K562 (cell line): ENCODE measurements at regions not wholly inside any gene's neighbourhood (a gene's known extent, or its start where the extent isn't known, plus 50 kb on each side); places are given as distances from the start of the nearest gene placed in this dataset.

Experiments
- ATAC-seq: fragments of 200-7000 bp; cut with Tn5 transposase; 3 replicates; pipeline ENCODE4 v1.9.1; 2020; ENCODE audit warnings: moderate library complexity
- BruUV-seq: library from RNA; stranded (reverse); fragments of 400-500 nt; replicated peaks from 2 replicates; lab custom pipeline; 2021; lab: Mats Ljungman, UMichigan
- CTCF ChIA-PET: fragments of 300-600 bp; formaldehyde crosslinking; extraction: SDS; loops from one replicate; lab custom pipeline; 2021; ENCODE audit warnings: low intra/inter-chr PET ratio; lab: Yijun Ruan, JAX
- POLR2A ChIA-PET: fragments of 300-600, 350-650 bp; sonication (Branson Sonifier 250); formaldehyde crosslinking; extraction: SDS; loops from one replicate; lab custom pipeline; 2021; ENCODE audit warnings: antibody characterized with exemption, inconsistent platforms; lab: Yijun Ruan, JAX
- DNase-seq, 4 experiments: peaks; one replicate each; pipeline versions ENCODE4 v3.0.0 to v3.0.0-alpha.2; 2011 to 2018; ENCODE audit warnings: low spot score in 3 of 4, mixed read lengths in 3 of 4; ENCODE audit errors: extremely low read depth in 1 of 4
- FAIRE-seq: peaks from 2 replicates; lab custom pipeline; 2011; peaks lifted over from hg19 to GRCh38; lab: Jason Lieb, UNC
- H2AFZ ChIP-seq: 2 replicates; pipeline ENCODE4 v1.6.0; 2011; ENCODE audit warnings: low read depth, low read length, control low read depth, inconsistent platforms
- H3K27ac ChIP-seq: fragments of 200-600 bp; 3 replicates; pipeline ENCODE4 v1.8.0; 2011; ENCODE audit warnings: low read depth, mild to moderate bottlenecking, control low read depth, inconsistent platforms, low read length, moderate library complexity, mixed read lengths; ENCODE audit errors: extremely low read depth
- H3K27me3 ChIP-seq, 2 experiments: fragments of 300-600 bp in 1 of 2; 2 replicates in 1 of 2; 3 replicates in 1 of 2; pipeline versions ENCODE4 v1.6.0 to v1.8.0; 2011; ENCODE audit warnings: inconsistent platforms in 2 of 2, low read length in 2 of 2, mild to moderate bottlenecking in 1 of 2, mixed read lengths in 1 of 2, moderate library complexity in 1 of 2; ENCODE audit not compliant: control insufficient read depth in 2 of 2, insufficient read depth in 2 of 2
- H3K36me3 ChIP-seq: fragments of 300-600 bp; 3 replicates; pipeline ENCODE4 v1.8.0; 2011; ENCODE audit warnings: mild to moderate bottlenecking, low read length, inconsistent platforms; ENCODE audit not compliant: control insufficient read depth, insufficient read depth
- H3K4me1 ChIP-seq, 2 experiments: fragments of 200-600 bp in 1 of 2; replicated peaks in 1 of 2; 2 replicates in 1 of 2; 3 replicates in 1 of 2; pipeline versions ENCODE4 v1.5.1 to v1.8.0; 2011; ENCODE audit warnings: inconsistent platforms in 2 of 2, low read length in 2 of 2, mild to moderate bottlenecking in 1 of 2, mixed read lengths in 1 of 2, moderate library complexity in 1 of 2; ENCODE audit not compliant: control insufficient read depth in 2 of 2, insufficient read depth in 2 of 2
- H3K4me2 ChIP-seq: 2 replicates; pipeline ENCODE4 v1.6.1; 2011; ENCODE audit warnings: low read length, control low read depth, inconsistent platforms, mixed read lengths; ENCODE audit not compliant: insufficient read depth
- H3K4me3 ChIP-seq: fragments of 200-600 bp; sonication (generic), shearing (Covaris generic); 2 replicates; pipeline ENCODE4 v1.5.1; 2016; ENCODE audit warnings: control low read depth, inconsistent platforms
- H3K79me2 ChIP-seq: fragments of 200-600 bp; 3 replicates; pipeline ENCODE4 v1.8.0; 2011; ENCODE audit warnings: low read length, inconsistent platforms; ENCODE audit not compliant: control insufficient read depth, insufficient read depth
- H3K9ac ChIP-seq, 2 experiments: 2 replicates each; pipeline versions ENCODE4 v1.6.0 to v1.6.1; 2011; ENCODE audit warnings: low read depth in 2 of 2, low read length in 2 of 2, control low read depth in 1 of 2, inconsistent platforms in 1 of 2, mild to moderate bottlenecking in 1 of 2, mixed read lengths in 1 of 2; ENCODE audit not compliant: insufficient read depth in 1 of 2
- H3K9me1 ChIP-seq: one replicate; pipeline ENCODE4 v1.6.0; 2011; ENCODE audit warnings: inconsistent platforms, mild to moderate bottlenecking, low read length, moderate library complexity; ENCODE audit not compliant: control insufficient read depth, insufficient read depth
- H3K9me3 ChIP-seq: replicated peaks from 2 replicates; pipeline ENCODE4 v1.5.1; 2011; ENCODE audit warnings: low read depth, low read length, inconsistent platforms; ENCODE audit not compliant: control insufficient read depth, insufficient read depth
- H4K20me1 ChIP-seq: replicated peaks from 2 replicates; pipeline ENCODE4 v1.6.1; 2011; ENCODE audit warnings: low read length, inconsistent platforms, mixed read lengths; ENCODE audit not compliant: control insufficient read depth, insufficient read depth
- ADNP ChIP-seq: fragments of 200-800 bp; sonication (Bioruptor generic); IDR thresholded peaks from 2 replicates; pipeline ENCODE4 v1.6.1; 2016; ENCODE audit warnings: missing genetic modification characterization, missing compliant biosample characterization
- CHD1 ChIP-seq: fragments of 200-600 bp; sonication (generic); IDR thresholded peaks from one replicate; pipeline ENCODE4 v1.6.1; 2012; ENCODE audit warnings: mild to moderate bottlenecking, moderate library complexity, low read length, inconsistent platforms
- MBD2 ChIP-seq: sonication (generic); IDR thresholded peaks from 2 replicates; pipeline ENCODE4 v1.6.1; 2016; ENCODE audit warnings: low read depth, borderline replicate concordance
- NFE2 ChIP-seq: IDR thresholded peaks from 2 replicates; pipeline ENCODE4 v1.6.1; 2014; ENCODE audit warnings: antibody characterized with exemption, low read depth
- SAFB2 ChIP-seq: fragments of 200-400 bp; formaldehyde crosslinking; IDR thresholded peaks from 2 replicates; pipeline ENCODE4 v1.6.1; 2018; ENCODE audit warnings: borderline replicate concordance, low read length, low read depth, moderate library complexity; ENCODE audit not compliant: severe bottlenecking
- SFPQ ChIP-seq: fragments of 200-400 bp; formaldehyde crosslinking; IDR thresholded peaks from 2 replicates; pipeline ENCODE4 v1.6.1; 2017; ENCODE audit warnings: mild to moderate bottlenecking, low read depth, low read length, moderate library complexity
- TEAD2 ChIP-seq: fragments of 450-650 bp; IDR thresholded peaks from 2 replicates; pipeline ENCODE4 v1.6.1; 2016; ENCODE audit warnings: missing genetic modification characterization, control low read depth, missing compliant biosample characterization
- ZNF316 ChIP-seq: fragments of 450-650 bp; IDR thresholded peaks from 2 replicates; pipeline ENCODE4 v1.6.1; 2016
- ZNF445 ChIP-seq: fragments of 250-450 bp; sonication (Bioruptor Pico); IDR thresholded peaks from 2 replicates; pipeline ENCODE4 v1.4.0; 2020; ENCODE audit warnings: low read depth, mild to moderate bottlenecking, moderate library complexity
- ZNF609 ChIP-seq: sonication (generic); formaldehyde crosslinking; IDR thresholded peaks from 2 replicates; pipeline ENCODE4 v1.8.1; 2023; ENCODE audit warnings: missing genetic modification reagents, mild to moderate bottlenecking, borderline replicate concordance
- in situ Hi-C: fragments of 300-500 bp; cut with MboI; formaldehyde crosslinking; loops from 4 replicates; pipeline ENCODE4 v1.15.0; 2018; ENCODE audit warnings: inconsistent platforms, mixed read lengths
- intact Hi-C: fragments of 100-400 bp; cut with micrococcal nuclease; formaldehyde crosslinking; loops from 2 replicates; pipeline ENCODE4 v1.14.2; 2022
- TF ChIP-seq, protein P1 (sequence below): fragments of 250-450 bp; sonication (Bioruptor Pico); IDR thresholded peaks from 2 replicates; pipeline ENCODE4 v1.8.0; 2022; ENCODE audit warnings: moderate library complexity, mild to moderate bottlenecking, inconsistent platforms

DNA sequence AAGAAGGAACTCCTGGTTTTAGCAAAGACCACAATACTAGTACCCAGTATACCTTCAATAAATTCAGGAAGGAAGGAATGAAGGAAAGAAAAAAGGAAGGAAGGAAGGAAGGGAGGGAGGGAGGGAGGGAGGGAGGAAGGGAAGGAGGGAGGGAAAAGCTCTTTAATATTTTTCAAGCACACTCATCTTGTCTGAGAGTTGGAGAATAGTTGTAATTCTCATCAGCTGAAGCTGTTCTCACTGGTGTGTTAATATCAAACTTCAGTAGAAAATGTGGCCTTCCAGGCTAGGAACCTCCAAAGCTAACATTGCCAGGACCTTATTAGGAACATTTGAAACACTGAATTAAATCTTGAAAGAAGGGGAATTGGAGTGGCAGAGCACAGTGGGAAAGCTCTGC is 55.2 kb upstream of the CDH5 start:
- TF ChIP-seq ZNF316 (no peak), TEAD2 (tag) (no peak), SFPQ (no peak), MBD2 (no peak), ZNF445 (CRISPR knock-in tag) (no peak), CHD1 (no peak), NFE2 (no peak), SAFB2 (no peak), ZNF609 (no peak), ADNP (no peak)
- TF ChIP-seq, protein P1, sequence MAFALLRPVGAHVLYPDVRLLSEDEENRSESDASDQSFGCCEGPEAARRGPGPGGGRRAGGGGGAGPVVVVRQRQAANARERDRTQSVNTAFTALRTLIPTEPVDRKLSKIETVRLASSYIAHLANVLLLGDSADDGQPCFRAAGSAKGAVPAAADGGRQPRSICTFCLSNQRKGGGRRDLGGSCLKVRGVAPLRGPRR (CRISPR knock-in tag) = no peak
- intact Hi-C loops = no loop called here
- POLR2A ChIA-PET = interaction anchor here (0.7 kb wide), 1 partner anchor 10 kb away, joined by 4 read pairs; no protein-coding TSS in a partner anchor
- Histone ChIP-seq H3K9me1 (no peaks in the 10 kb centered on the region), H3K9me3 (no peaks in the 10 kb centered on the region), H2AFZ (no peak overlapping the region), H3K4me2 (no peak overlapping the region), H3K27ac (no peak overlapping the region), H3K79me2 (no peaks in the 10 kb centered on the region), H4K20me1 (no peaks in the 10 kb centered on the region; the same call in 1 of the 2 replicates), H3K27me3 (peaks cover 7 to 35% of the 10 kb centered on the region in 2 experiments; a peak in 3 of 5 replicates), H3K9ac (no peak overlapping the region), H3K36me3 (no peaks in the 10 kb centered on the region), H3K4me3 (no peak overlapping the region), H3K4me1 (no peaks in the 10 kb centered on the region)
- no peak for DNase-seq
- no TSS peak for BruUV-seq
- CTCF ChIA-PET = no interaction called here
- in situ Hi-C loops = no loop called here
- ATAC-seq = no peak
- no peak for FAIRE-seq
